ENCODE measurements at regions not wholly inside any gene's neighbourhood (a gene's known extent, or its start where the extent isn't known, plus 50 kb on each side); places are given as distances from the start of the nearest gene placed in this dataset.

GRCh38 chr5:175305251-175305650 is 138.7 kb downstream of the DRD1 start:
- DNase-seq = no peak
- 53 to 55% methylated on average over 5 of the region's 5 CpGs for WGBS, 2 donors
- no peaks in the 10 kb centered on the region for H3K36me3 ChIP-seq
- TF ChIP-seq CTCF (IDR thresholded peaks at IDR 0.05) (no peak), POLR2A (IDR thresholded peaks at IDR 0.05) (no peak)
- no peak overlapping the region for H3K27ac ChIP-seq
- no peaks in the 10 kb centered on the region for H3K4me1 ChIP-seq
- H3K4me3 ChIP-seq = no peak overlapping the region
- intact Hi-C loops (cut with DNase I) = no loop called here
- no peaks in the 10 kb centered on the region for H3K9me3 ChIP-seq
- H3K27me3 ChIP-seq = no peaks in the 10 kb centered on the region

GRCh38 chr5:175290379-175290778 is 153.6 kb downstream of the DRD1 start:
- H3K27me3 ChIP-seq = peaks cover 0 to 8% (median 0%) of the 10 kb centered on the region in 4 donors
- intact Hi-C loops (cut with DNase I) = no loop called here
- H3K9me3 ChIP-seq = no peaks in the 10 kb centered on the region
- TF ChIP-seq POLR2A (IDR thresholded peaks at IDR 0.05) = no peak
- no peak for TF ChIP-seq CTCF (IDR thresholded peaks at IDR 0.05)
- no peaks in the 10 kb centered on the region for H3K36me3 ChIP-seq
- 85 to 88% methylated on average over 3 to 4 of the region's 4 CpGs for WGBS, 2 donors
- H3K4me1 ChIP-seq = no peaks in the 10 kb centered on the region
- DNase-seq = no peak
- H3K4me3 ChIP-seq = no peak overlapping the region
- no peak overlapping the region for H3K27ac ChIP-seq

- Histone ChIP-seq H3K9me3 (no peaks in the 10 kb centered on the region), H3K27ac (no peak overlapping the region), H3K36me3 (no peaks in the 10 kb centered on the region), H3K4me1 (no peaks in the 10 kb centered on the region), H3K27me3 (peaks cover 0 to 8% (median 0%) of the 10 kb centered on the region in 4 donors), H3K4me3 (no peak overlapping the region)
- intact Hi-C loops (cut with DNase I) = no loop called here
- 32 to 47% methylated on average over 7 of the region's 9 CpGs for WGBS, 2 donors
- TF ChIP-seq CTCF (IDR thresholded peaks at IDR 0.05) = no peak
- TF ChIP-seq POLR2A (IDR thresholded peaks at IDR 0.05) = no peak
- DNase-seq = no peak
Observed at GRCh38 chr5:175288048-175288621, 155.8 kb downstream of the DRD1 start.

GRCh38 chr5:175286981-175287380 is 157.0 kb downstream of the DRD1 start:
- intact Hi-C loops (cut with DNase I) = no loop called here
- no peak for TF ChIP-seq POLR2A (IDR thresholded peaks at IDR 0.05)
- TF ChIP-seq CTCF (IDR thresholded peaks at IDR 0.05) = no peak

GRCh38 chr5:175285261-175285660 is 158.7 kb downstream of the DRD1 start:
- no peak for DNase-seq
- H3K36me3 ChIP-seq = no peaks in the 10 kb centered on the region

More at GRCh38 chr5:175286981-175287380, 157.0 kb downstream of the DRD1 start:
- H3K27ac ChIP-seq = no peak overlapping the region
- no peak for DNase-seq
- no peaks in the 10 kb centered on the region for H3K36me3 ChIP-seq
- WGBS, 2 donors = 80 to 88% methylated on average over 8 of the region's 8 CpGs
- H3K4me1 ChIP-seq = no peaks in the 10 kb centered on the region
- no peaks in the 10 kb centered on the region for H3K9me3 ChIP-seq
- H3K27me3 ChIP-seq = peaks cover 0 to 8% (median 0%) of the 10 kb centered on the region in 4 donors
- no peak overlapping the region for H3K4me3 ChIP-seq

More at GRCh38 chr5:175285261-175285660, 158.7 kb downstream of the DRD1 start:
- TF ChIP-seq CTCF (IDR thresholded peaks at IDR 0.05) (no peak), POLR2A (IDR thresholded peaks at IDR 0.05) (no peak)
- H3K4me1 ChIP-seq = no peaks in the 10 kb centered on the region
- intact Hi-C loops (cut with DNase I) = no loop called here
- H3K27ac ChIP-seq = no peak overlapping the region
- H3K4me3 ChIP-seq = no peak overlapping the region
- no peaks in the 10 kb centered on the region for H3K9me3 ChIP-seq
- H3K27me3 ChIP-seq = peaks cover 0 to 3% (median 0%) of the 10 kb centered on the region in 4 donors

Measured in esophagus squamous epithelium (tissue), 5 donors.